GM19328 (cell line): ENCODE measurements at regions not wholly inside any gene's neighbourhood (a gene's known extent, or its start where the extent isn't known, plus 50 kb on each side); places are given as distances from the start of the nearest gene placed in this dataset.
"Not testable (repeated sequence)": the region's sequence is repeated elsewhere in the genome, so short reads cannot be mapped to it uniquely, and the experiment has no call there.

Source experiments
- ATAC-seq: cut with Tn5 transposase; IDR thresholded peaks from one replicate; pipeline ENCODE4 v1.9.1; 2021; ENCODE audit warnings: mild to moderate bottlenecking, moderate library complexity; ENCODE audit not compliant: unreplicated experiment

GRCh38 chrX:10469-11458 lies 270.4 kb upstream of the PLCXD1 start:
- ATAC-seq: not testable (repeated sequence)

GRCh38 chrX:13821-14443 lies 267.2 kb upstream of the PLCXD1 start:
- not testable (repeated sequence) for ATAC-seq

GRCh38 chrX:14452-14851 lies 266.7 kb upstream of the PLCXD1 start:
- ATAC-seq: not testable (repeated sequence)

GRCh38 chrX:18768-19454 lies 262.3 kb upstream of the PLCXD1 start:
- ATAC-seq: peak; percentile 90

- peak; percentile 15 for ATAC-seq
Measured at GRCh38 chrX:19455-19827, 261.7 kb upstream of the PLCXD1 start.

- ATAC-seq: no peak
Measured at GRCh38 chrX:19912-20571, 261.1 kb upstream of the PLCXD1 start.

- ATAC-seq: not testable (repeated sequence)
Measured at GRCh38 chrX:24139-24538, 257.0 kb upstream of the PLCXD1 start.
